ENCODE measurements at regions not wholly inside any gene's neighbourhood (a gene's known extent, or its start where the extent isn't known, plus 50 kb on each side); places are given as distances from the start of the nearest gene placed in this dataset.

DNA sequence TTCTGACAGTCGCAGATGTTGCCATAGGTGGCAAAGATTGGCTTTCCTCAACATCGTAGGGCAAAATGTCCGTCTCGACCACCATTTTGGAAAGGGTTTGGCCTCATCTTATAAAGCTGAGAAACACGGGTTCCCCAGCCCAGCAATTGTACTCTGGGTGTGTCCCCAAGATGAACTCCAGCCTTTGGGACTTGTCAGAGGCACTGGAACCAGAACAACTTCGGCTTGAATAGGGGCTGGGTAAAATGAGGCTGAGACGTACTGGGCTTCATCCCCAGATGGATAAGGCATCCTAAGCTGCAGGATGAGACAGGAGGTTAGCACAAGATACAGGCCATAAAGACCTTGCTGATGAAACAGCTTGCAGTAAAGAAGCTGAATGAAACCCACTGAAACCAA, 151.9 kb downstream of the CRLF2 start:
- TF ChIP-seq, protein P1, sequence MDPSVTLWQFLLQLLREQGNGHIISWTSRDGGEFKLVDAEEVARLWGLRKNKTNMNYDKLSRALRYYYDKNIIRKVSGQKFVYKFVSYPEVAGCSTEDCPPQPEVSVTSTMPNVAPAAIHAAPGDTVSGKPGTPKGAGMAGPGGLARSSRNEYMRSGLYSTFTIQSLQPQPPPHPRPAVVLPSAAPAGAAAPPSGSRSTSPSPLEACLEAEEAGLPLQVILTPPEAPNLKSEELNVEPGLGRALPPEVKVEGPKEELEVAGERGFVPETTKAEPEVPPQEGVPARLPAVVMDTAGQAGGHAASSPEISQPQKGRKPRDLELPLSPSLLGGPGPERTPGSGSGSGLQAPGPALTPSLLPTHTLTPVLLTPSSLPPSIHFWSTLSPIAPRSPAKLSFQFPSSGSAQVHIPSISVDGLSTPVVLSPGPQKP (IDR thresholded peaks at IDR 0.05; ENCODE audit: low read depth, low read length): no peak
- TF ChIP-seq POLR2AphosphoS2 (conservative IDR thresholded peaks at IDR 0.05; ENCODE audit: low read length) (no peak), RAD21 (conservative IDR thresholded peaks at IDR 0.05 in 1 of 2, IDR thresholded peaks at IDR 0.05 in 1 of 2) (no peak), MAZ (IDR thresholded peaks at IDR 0.05; ENCODE audit: borderline replicate concordance, low read depth, low read length) (no peak), FOSL2 (IDR thresholded peaks at IDR 0.05) (no peak), FOSL2 (CRISPR knock-in tag; IDR thresholded peaks at IDR 0.05) (no peak), BHLHE40 (IDR thresholded peaks at IDR 0.05; ENCODE audit: low read depth, low read length) (no peak), MAFK (IDR thresholded peaks at IDR 0.05; ENCODE audit: partially characterized antibody) (no peak), EP300 (IDR thresholded peaks at IDR 0.05) (no peak)
- TF ChIP-seq, protein P2, sequence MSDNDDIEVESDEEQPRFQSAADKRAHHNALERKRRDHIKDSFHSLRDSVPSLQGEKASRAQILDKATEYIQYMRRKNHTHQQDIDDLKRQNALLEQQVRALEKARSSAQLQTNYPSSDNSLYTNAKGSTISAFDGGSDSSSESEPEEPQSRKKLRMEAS (IDR thresholded peaks at IDR 0.05): no peak
- TF ChIP-seq, protein P3, sequence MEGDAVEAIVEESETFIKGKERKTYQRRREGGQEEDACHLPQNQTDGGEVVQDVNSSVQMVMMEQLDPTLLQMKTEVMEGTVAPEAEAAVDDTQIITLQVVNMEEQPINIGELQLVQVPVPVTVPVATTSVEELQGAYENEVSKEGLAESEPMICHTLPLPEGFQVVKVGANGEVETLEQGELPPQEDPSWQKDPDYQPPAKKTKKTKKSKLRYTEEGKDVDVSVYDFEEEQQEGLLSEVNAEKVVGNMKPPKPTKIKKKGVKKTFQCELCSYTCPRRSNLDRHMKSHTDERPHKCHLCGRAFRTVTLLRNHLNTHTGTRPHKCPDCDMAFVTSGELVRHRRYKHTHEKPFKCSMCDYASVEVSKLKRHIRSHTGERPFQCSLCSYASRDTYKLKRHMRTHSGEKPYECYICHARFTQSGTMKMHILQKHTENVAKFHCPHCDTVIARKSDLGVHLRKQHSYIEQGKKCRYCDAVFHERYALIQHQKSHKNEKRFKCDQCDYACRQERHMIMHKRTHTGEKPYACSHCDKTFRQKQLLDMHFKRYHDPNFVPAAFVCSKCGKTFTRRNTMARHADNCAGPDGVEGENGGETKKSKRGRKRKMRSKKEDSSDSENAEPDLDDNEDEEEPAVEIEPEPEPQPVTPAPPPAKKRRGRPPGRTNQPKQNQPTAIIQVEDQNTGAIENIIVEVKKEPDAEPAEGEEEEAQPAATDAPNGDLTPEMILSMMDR (IDR thresholded peaks at IDR 0.05): no peak
